HG03159 (cell line): ENCODE measurements at regions not wholly inside any gene's neighbourhood (a gene's known extent, or its start where the extent isn't known, plus 50 kb on each side); places are given as distances from the start of the nearest gene placed in this dataset.

Source experiments
- ATAC-seq: cut with Tn5 transposase; IDR thresholded peaks from one replicate; pipeline ENCODE4 v1.9.1; 2021; ENCODE audit warnings: mild to moderate bottlenecking, moderate library complexity; ENCODE audit not compliant: unreplicated experiment

DNA sequence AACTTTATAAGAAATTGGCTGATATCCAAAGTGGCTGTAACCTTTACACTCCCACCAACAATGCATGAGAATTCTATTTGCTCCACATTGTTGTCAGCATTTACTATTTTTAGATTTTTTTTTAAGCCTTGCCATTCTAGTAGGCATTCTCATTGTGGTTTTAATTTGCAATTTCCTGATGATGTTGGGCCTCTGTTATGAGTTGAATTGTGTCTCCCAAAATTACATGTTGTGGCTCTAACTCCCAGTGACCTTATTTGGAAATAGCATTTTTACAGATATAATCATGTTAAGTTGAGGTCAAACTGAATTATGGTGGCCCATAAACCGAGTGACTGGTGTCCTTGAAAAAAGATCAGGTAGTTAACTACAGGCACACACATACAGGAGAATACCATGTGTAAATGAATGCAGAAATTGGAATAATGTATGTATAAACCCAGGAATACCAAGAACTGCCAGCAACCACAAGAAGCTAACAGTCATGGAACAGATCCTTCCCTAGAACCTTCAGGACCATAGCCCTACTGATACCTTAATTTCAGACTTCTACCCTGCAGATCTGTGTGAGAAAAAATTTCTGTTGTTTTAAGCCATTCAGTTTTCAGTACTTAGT lies 348.8 kb upstream of the DAB1 start:
- no peak for ATAC-seq

DNA sequence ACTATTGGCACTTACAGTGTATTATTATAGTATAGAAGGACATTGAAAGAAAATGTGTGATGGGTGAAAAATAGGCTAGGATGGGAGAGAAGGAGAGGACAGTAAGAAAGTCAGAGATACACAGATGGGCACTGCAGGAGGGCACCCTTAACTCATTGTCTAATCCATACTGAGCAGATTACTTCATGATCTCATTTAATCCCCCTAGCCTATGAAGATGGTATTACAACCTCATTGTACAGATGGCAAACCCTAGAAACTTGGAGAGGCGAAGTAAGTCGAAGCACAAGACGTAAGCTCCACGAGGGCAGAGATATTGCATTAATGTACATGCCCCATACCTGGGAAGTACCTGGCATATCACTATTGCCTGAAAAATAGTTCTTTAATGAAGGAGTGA lies 346.9 kb upstream of the DAB1 start:
- peak; percentile 75 for ATAC-seq

DNA sequence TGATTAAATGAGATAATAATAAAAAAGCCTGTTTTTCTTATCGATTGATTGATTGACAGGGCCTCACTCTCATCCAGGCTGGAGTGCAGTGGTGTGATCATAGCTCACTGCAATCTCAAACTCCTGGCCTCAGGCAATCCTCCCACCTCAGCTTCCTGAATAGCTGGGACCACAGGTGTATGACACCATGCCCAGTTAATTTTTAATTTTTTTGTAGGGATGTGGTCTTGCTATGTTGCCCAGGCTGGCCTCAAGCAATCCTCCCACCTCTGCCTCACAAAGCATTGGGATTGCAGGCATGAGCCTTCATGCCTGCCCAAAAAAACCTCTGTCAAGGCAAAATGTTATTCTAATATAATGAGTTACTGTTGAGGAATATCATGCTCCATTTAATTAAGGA lies 346.4 kb upstream of the DAB1 start:
- ATAC-seq = no peak

DNA sequence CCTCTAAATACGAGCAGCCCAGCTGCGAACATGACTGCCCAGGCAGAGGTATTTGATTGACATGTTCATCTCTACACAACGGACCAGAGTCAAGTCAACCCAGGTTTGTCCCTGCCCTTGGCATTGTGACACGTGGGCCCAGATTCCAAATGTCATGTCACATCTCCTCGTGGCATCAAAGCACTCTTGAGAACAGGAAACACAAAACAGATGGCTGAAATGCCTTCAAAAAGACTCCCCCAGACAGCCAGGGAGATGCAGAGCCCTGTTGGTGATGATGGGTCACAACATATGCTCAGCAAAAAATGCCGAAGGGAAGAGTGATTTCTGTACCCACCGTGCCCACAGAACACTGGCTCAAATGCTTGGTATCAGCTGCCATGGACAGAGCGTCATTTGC lies 337.8 kb upstream of the DAB1 start:
- no peak for ATAC-seq

DNA sequence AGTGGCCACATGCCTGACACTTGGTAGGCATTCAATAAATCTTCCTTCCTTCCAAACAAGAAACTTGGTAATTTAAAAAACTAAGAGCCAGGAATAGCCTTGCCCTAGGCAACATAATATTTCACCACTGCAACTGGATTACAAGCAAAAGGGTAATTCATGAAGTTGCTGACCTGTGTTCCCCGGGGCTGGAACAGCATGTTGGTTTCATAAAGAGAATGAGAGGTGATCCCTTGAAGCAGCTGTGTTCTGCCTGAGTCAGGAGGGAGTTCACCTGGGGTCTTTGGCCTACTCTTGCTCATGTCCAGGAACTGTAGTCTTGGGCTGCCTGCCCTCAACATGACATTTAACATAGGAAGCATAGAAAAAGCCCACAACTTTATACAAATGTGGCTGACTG lies 329.0 kb upstream of the DAB1 start:
- no peak for ATAC-seq

DNA sequence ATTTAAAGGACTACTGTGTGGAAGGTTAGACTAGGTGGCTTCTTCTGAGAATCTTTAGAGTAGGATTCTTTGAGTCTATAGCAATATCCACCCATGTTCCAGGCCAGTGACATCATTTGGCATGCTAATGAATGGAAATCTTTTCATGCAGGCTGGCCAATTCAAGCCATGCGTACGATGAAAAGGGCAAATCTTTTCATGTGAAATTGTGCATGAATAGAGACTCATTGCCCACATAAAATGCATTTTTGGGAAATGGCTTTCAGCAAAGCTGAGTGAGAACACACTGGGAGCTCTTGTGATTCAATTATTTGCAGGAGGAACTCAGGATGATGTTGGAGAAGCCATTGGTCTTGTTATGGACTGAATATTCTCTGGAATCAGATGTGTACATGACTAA lies 324.9 kb upstream of the DAB1 start:
- no peak for ATAC-seq

DNA sequence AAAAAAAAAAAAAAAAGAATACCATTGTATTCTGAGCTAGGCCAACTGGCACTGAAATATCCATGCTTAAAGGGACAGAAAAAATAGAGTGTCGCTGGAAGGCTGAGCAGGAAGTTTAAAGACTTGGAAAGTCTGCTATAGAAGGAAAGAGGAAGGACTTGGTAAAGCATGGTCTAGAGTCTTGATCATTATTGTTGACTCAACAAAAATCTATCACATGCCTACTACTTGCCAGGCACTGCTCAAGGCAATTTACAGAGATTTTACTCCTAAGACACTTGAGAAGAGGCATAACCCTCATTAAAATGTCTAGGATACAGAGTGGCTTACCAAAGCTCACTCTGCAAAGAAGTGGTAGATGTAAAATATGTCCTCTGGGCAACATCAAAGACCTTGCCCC lies 324.0 kb upstream of the DAB1 start:
- no peak for ATAC-seq

DNA sequence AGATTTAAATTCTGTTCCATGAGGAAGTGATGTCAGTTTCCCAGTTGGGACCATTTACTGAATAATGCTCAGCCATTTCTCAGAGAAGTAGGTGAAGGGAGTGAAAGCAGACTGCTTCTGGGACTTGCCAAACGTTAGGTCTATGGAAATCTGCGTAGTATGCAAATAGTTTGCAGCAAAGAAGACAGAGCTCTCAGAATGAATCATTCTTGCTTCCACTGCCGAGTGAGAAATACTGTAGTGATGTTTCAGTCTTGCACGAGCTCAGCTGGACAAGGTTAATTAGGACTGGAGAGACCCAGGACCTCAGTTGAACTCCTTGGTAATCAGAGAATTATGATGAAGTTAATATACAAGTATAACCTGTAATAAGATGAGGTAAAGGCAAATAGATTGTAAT lies 317.7 kb upstream of the DAB1 start:
- ATAC-seq = peak; percentile 79

DNA sequence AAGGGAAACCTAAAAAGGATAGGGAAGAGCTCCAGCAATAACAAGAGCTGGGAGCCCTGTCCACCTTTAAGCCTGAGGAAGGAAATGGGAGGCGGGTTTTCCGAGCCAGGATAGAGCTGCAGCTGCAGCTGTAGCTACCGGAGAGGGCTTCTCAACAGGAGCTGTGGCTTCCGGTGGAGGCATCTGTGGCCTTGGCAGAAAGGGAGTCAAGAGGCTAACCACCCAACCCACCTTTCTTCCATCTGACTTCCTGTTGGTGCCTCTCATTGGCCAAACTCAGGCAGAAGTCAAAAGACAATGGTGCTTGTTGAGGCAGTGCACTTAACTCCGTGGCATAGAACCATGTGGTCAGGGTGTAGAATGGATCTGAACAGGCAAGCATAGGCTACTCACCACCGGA lies 313.1 kb upstream of the DAB1 start:
- ATAC-seq = no peak

DNA sequence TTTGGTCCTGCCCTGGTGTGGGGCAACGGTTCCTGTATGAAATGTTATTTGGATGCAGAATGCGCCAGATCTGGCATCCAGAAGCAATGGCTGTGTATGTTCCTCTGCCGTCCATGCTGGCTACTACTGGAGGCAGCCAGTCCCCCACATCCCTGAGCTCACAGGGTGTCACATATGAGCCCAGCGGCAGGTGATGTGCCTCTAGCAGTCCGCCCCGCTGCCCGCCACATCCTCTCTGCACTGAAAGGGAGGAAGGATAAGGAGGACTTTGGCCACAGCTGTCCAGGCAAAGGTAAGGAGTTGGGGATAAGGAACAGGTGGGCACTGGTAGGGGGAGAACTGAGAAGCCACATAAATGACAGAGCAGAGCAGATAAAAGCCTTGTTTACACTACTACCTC lies 305.3 kb upstream of the DAB1 start:
- no peak for ATAC-seq

DNA sequence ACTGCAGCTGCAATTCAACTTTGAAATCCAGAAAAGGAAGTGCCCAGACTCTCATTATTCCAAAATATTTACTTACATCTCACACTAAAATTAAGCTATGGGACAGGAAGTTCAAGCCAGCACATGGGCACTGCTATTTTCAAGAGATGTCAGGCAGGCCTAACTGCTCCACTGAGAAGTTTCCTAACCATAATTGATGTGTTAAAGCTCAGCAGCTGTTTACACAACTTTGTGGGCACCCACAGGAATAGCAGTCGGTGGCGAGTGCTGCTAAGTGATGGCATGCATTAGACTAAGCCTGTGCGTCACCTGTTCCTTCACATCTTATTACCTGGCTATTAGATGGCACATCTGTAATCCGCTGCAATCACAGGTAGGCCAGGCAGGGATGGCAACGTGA lies 303.3 kb upstream of the DAB1 start:
- ATAC-seq = no peak

DNA sequence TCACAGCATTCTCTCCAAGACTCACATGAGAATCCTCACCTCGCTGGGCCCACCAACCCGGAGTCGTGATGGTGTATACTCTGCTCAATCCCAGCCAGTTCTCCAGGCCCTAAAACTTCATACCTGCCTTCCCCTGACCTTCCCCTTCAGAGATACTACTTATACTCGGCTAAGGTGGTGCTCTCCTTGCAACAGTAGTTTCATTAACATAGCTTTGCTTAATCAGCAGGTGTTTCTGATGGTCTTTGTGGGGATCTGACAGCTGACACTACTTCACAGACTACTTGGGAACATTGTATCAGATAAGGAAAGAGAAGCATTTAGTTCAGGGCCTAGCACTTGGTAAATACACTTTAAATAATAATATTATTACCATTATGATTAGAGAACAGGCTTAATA lies 301.5 kb upstream of the DAB1 start:
- no peak for ATAC-seq

DNA sequence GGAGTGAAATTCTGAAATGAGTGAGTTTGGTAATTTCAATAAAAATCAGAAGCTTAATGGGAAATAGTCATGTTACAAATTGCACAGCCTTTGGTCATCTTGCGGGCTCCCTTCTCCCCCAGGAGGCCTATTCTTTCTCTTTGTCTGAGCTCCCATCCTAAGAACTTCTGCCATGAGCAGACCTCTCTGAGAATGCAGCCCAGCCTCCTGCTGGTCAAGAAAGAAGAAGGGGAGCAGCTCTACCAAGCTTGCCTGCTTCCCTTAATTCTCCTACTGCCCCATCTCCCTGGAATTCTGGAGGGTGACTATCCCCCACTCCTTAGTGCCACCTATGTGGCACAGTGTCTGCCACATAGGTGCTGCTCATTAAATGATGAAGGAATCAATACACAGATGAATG lies 300.7 kb upstream of the DAB1 start:
- ATAC-seq = no peak

DNA sequence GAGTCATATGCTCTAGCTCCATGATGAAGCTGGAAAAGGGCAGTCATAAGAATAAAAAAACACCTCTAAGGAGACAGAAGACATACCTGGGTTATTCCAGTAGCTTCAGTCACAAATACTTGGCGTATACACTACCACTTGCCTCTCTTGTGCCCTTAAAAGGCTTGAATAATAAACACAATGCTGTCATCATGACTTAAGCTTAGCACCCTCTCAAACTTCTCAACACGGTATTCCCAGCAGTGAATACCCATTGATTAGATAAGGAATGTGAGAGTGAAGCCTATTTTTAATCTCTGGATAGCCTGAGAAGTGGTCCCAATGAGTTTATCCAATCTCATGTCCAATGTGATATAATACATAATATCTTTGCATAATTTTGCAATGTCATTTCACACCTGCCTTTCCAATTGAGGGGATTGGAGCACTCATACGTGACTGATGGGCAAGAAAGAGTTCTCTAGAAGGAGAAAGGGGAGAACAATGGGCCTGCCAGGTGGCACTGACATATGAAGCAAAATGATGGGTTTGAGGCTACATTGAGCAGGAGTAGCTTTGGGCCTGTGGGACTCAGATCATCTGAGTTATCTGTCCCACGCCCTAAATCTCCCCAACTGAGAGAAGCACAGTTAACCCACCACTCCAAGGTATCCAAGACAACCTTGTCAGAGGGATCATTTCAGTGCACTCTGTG lies 298.6 kb upstream of the DAB1 start:
- ATAC-seq = no peak

DNA sequence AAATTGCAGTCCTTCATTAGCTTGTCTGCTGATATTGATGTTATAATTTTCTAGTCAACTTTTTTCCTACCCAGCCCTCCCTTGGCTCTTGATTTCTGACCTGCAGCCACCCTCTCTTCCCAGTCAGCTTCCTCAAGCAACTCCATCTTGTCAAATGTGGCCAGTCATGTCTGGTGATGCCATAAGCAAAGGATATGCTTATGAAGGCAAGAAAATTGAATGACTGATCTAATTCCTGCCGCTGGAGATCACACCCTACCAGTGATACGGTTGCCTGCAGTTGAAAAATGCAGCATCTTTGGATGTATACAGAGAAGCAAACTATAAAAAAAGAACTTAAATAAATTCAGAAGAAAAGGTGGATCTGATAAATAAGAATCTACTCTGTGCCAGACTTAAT lies 297.1 kb upstream of the DAB1 start:
- no peak for ATAC-seq

DNA sequence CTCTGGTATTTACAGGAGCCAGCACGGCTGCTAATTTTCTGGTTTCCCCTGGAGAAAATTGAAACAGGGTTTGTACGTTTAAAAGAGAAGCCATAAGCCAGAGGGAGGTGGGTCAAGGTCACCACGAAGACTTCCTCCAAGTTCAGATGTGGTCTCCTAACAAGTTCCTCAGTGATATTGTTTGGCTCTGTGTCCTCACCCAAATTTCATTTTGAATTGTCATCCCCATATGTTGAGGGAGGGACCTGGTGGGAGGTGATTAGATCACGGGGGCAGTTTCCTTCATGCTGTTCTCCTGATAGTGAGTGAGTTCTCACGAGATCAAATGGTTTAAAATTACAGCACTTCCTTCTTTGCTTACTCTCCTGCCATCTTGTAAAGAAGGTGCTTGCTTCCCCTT lies 295.4 kb upstream of the DAB1 start:
- no peak for ATAC-seq

DNA sequence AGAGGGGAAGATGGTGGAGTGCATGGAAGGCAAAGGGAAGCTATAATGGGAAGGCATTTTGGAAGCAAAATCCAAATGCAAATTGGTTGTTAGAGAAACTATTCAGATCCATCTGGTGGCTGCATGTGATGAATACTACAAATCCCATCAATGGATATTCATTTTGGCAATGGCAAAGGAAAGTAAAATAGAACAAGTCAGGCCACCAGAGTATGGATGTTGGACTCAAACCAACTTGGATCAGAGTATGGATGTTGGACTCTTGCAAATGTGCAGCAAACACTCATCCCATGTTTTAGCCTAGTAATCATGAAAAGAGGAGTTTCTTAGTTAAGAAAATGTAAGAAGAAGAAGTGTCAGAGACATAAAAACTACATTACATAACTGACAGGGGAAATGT lies 289.6 kb upstream of the DAB1 start:
- no peak for ATAC-seq

DNA sequence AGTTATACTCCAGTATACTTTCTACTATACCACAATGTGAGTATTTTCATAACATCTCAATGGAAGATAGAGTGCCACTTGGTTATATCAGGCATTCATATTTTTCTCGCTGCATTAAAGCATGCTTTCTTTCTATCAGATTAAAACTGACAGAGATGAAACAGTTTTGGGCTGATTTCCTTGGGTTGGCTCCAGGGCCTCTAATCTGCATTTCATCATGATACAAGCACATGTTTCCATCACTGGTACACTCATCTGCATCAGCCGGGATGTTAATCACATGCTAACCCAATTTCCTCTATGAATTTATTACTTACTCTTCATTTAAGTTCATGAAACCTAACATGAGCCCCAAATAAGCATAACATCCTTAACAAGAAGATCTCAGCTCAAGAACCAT lies 289.0 kb upstream of the DAB1 start:
- ATAC-seq = no peak

DNA sequence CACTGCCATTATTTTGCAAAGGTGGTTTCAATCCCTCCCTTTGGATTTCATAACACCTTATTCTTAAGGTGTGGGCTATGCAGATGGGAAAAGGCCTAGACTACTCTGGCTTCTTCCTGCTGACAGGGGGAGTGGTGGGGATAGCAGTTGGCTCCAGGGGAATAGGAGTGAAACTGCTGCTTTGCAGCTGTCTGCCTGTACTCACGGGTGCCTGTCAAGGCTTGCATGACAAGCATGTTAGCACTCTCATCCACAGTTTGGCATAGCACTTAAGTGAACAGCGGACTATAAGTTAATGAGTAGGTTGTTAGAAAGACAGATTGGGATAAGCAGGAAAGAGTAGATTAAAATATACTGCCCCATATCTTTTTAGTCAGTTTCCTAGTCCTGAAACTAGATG lies 287.5 kb upstream of the DAB1 start:
- no peak for ATAC-seq

DNA sequence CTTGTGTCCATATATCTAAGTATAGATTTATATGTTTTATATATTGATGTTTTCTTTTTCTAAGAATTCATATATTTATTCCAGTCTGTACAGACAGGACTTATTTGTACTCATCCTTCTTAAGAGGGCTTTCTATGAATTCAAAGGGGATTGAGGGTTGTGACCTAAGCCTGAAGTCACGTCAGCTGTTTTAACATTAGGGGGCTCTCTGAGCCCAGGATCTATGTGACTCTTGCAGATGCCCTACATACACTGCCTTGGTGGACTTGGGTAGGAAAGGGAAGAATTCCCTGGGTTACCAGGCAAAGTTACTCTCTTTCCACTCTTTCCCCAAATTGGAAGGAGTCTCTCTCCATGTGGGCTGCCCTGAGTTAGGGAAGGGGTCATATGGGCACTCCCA lies 283.8 kb upstream of the DAB1 start:
- ATAC-seq = no peak

DNA sequence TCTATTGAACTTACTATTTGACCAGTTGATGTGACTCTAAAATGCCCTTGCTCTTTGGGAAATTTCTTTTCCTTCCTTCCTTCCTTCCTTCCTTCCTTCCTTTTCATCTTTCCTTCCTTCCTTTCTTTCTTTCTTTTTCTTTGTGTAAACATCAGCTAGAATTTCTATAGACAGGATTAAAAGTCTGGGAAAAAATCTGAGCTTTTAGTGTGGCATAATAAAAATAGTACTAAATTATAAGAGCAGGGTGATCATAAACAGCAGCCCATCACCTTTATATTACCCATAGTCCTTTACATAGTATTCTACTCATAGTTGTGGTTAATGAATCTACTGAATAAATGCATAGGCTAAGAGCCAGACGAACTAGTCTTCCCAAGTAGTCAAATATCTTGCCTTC lies 281.0 kb upstream of the DAB1 start:
- ATAC-seq = no peak

DNA sequence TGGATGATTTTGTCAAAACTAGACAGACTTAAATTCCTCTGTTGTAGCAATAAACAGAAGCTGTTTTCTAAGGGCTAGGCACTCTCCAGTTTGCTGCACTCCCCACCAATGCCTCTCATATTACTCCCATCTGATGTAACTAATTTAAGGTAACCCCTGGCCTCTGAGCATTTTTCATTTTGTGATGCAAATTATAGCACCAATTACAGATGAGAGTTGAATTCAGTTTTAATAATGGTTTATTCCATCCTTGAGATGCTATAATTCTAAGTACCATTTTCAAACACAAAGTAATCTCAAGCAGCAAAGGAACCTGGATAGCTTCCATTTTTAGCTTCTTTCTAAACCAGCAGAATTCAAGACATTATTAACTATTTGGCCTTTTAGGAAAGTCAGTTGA lies 280.4 kb upstream of the DAB1 start:
- ATAC-seq = no peak

DNA sequence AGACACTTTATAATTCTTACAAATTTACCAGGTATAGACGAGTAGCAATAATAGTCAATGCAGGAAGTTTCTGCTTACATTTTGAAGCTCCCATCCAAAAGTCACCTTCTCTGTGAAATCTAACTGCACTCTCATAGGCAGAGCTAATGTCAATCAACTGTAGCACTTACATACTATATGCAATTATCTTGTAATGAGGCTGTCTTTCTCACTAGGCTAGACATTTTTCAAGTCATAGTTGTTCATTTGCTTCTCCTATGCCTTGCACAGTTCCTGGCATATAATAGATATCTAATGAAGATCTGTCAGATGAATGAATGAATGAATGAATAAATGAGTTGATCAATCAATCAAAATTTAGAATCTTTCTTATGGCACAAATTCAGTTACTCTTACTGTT lies 273.0 kb upstream of the DAB1 start:
- no peak for ATAC-seq
